Kidney (tissue), 13 donors: ENCODE measurements at regions not wholly inside any gene's neighbourhood (a gene's known extent, or its start where the extent isn't known, plus 50 kb on each side); places are given as distances from the start of the nearest gene placed in this dataset.

Experiments
- DNase-seq, 5 donors: peaks; one replicate each; pipeline ENCODE4 v3.0.0-alpha.2; 2013 to 2020
- FAIRE-seq: peaks from 2 replicates; lab custom pipeline; 2012; peaks lifted over from hg19 to GRCh38; lab: Jason Lieb, UNC
- H3K27ac ChIP-seq, 2 donors: one replicate each; pipeline ENCODE4 v1.7.0; 2013; ENCODE audit warnings: low read depth in 2 of 2, low read length in 2 of 2, inconsistent platforms in 1 of 2
- H3K27me3 ChIP-seq: one replicate; pipeline ENCODE4 v1.7.1; 2013; ENCODE audit warnings: low read length, inconsistent platforms; ENCODE audit not compliant: control insufficient read depth, insufficient read depth
- H3K36me3 ChIP-seq, 3 donors: one replicate each; pipeline versions ENCODE4 v1.7.0 to v1.7.1; 2013; ENCODE audit warnings: low read length in 3 of 3, control low read depth in 1 of 3, inconsistent platforms in 1 of 3; ENCODE audit not compliant: insufficient read depth in 3 of 3, control insufficient read depth in 2 of 3
- H3K4me1 ChIP-seq, 3 donors: one replicate each; pipeline versions ENCODE4 v1.7.0 to v1.7.1; 2013; ENCODE audit warnings: low read length in 3 of 3, inconsistent platforms in 1 of 3, low read depth in 1 of 3; ENCODE audit not compliant: control insufficient read depth in 2 of 3, insufficient read depth in 2 of 3
- H3K4me3 ChIP-seq, 3 donors: one replicate each; pipeline versions ENCODE4 v1.7.0 to v1.8.1; 2013; ENCODE audit warnings: low read length in 3 of 3, control low read depth in 1 of 3, inconsistent platforms in 1 of 3
- H3K9ac ChIP-seq, 3 donors: one replicate each; pipeline versions ENCODE4 v1.7.0 to v1.7.1; 2013; ENCODE audit warnings: low read length in 3 of 3, control low read depth in 1 of 3, inconsistent platforms in 1 of 3
- H3K9me3 ChIP-seq, 3 donors: one replicate each; pipeline versions ENCODE4 v1.7.0 to v1.7.1; 2013; ENCODE audit warnings: low read length in 3 of 3, control low read depth in 1 of 3, inconsistent platforms in 1 of 3; ENCODE audit not compliant: control insufficient read depth in 2 of 3, insufficient read depth in 1 of 3
- CTCF ChIP-seq: IDR thresholded peaks from 3 replicates; pipeline ENCODE4 v1.5.1; 2012; ENCODE audit warnings: mild to moderate bottlenecking, moderate library complexity, borderline replicate concordance; ENCODE audit not compliant: insufficient read depth; ENCODE audit errors: extremely low read depth
- intact Hi-C: fragments of 100-400 bp; cut with DNase I; formaldehyde crosslinking; loops from one replicate; pipeline ENCODE4 v1.11.1; 2022
- donor health status: control.
- donor health status: control.
- donor health status: control.
- donor health status: control.
- donor health status: control.
- donor health status: DM: yes; HTN: yes; CAD: no.
- donor health status: Normal renal cell carcinoma (clear cell type).

- Histone ChIP-seq H3K9ac (no peak overlapping the region), H3K9me3 (no peaks in the 10 kb centered on the region), H3K27me3 (no peaks in the 10 kb centered on the region), H3K4me3 (no peak overlapping the region), H3K36me3 (no peaks in the 10 kb centered on the region), H3K4me1 (peaks cover 0 to 3% (median 2%) of the 10 kb centered on the region in 3 donors), H3K27ac (no peak overlapping the region)
- intact Hi-C loops, result no loop called here
- TF ChIP-seq CTCF, result no peak
- DNase-seq (no peak), FAIRE-seq (no peak)
Observed at GRCh38 chr3:40876496-40876895, 322.8 kb upstream of the CTNNB1 start.

GRCh38 chr3:40877631-40878463 is 321.5 kb upstream of the CTNNB1 start:
- FAIRE-seq, result no peak
- no peak for TF ChIP-seq CTCF
- H3K27ac ChIP-seq, result peak overlapping the region; percentile 23 to 30

GRCh38 chr3:40878464-40878905 is 320.8 kb upstream of the CTNNB1 start:
- Histone ChIP-seq H3K4me3 (no peak overlapping the region), H3K9ac (no peak overlapping the region), H3K27me3 (no peaks in the 10 kb centered on the region), H3K9me3 (no peaks in the 10 kb centered on the region), H3K36me3 (no peaks in the 10 kb centered on the region), H3K4me1 (peaks cover 0 to 3% (median 2%) of the 10 kb centered on the region in 3 donors), H3K27ac (peak overlapping the region; percentile 23 to 30)
- DNase-seq (no peak), FAIRE-seq (no peak)
- intact Hi-C loops, result no loop called here
- TF ChIP-seq CTCF, result no peak

More at GRCh38 chr3:40877631-40878463, 321.5 kb upstream of the CTNNB1 start:
- intact Hi-C loops, result no loop called here
- Histone ChIP-seq H3K9me3 (no peaks in the 10 kb centered on the region), H3K4me1 (peaks cover 0 to 3% (median 2%) of the 10 kb centered on the region in 3 donors), H3K27me3 (no peaks in the 10 kb centered on the region), H3K4me3 (no peak overlapping the region), H3K36me3 (no peaks in the 10 kb centered on the region), H3K9ac (no peak overlapping the region)
- DNase-seq, result peak in 3 of 5 donors; percentile 19 to 88 (median 59)
